ENCODE measurements at regions not wholly inside any gene's neighbourhood (a gene's known extent, or its start where the extent isn't known, plus 50 kb on each side); places are given as distances from the start of the nearest gene placed in this dataset.
"Not testable (repeated sequence)": the region's sequence is repeated elsewhere in the genome, so short reads cannot be mapped to it uniquely, and the experiment has no call there.

- FAIRE-seq (no peak), DNase-seq (ENCODE audit: insufficient read length) (no peak)
- TF ChIP-seq POLR2AphosphoS5 (IDR thresholded peaks at IDR 0.05; ENCODE audit: low read depth, low read length) (no peak), TAF1 (IDR thresholded peaks at IDR 0.05; ENCODE audit: borderline replicate concordance, low read depth, low read length) (no peak), POLR2A (IDR thresholded peaks at IDR 0.05; ENCODE audit: low read depth, low read length) (no peak)
These were observed 196.2 kb downstream of the SLCO4C1 start for GRCh38 chr5:102099766-102100331.

GRCh38 chr5:102099083-102099482, 197.0 kb downstream of the SLCO4C1 start:
- FAIRE-seq; DNase-seq (ENCODE audit: insufficient read length): not testable (repeated sequence)

GRCh38 chr5:102098606-102099005, 197.5 kb downstream of the SLCO4C1 start:
- DNase-seq (ENCODE audit: insufficient read length); FAIRE-seq: not testable (repeated sequence)

GRCh38 chr5:102090770-102091169, 205.3 kb downstream of the SLCO4C1 start:
- DNase-seq (ENCODE audit: insufficient read length), result no peak
- no peak for FAIRE-seq
- no peak for TF ChIP-seq POLR2A (IDR thresholded peaks at IDR 0.05; ENCODE audit: low read depth, low read length)
- TF ChIP-seq TAF1 (IDR thresholded peaks at IDR 0.05; ENCODE audit: borderline replicate concordance, low read depth, low read length), result no peak
- no peak for TF ChIP-seq POLR2AphosphoS5 (IDR thresholded peaks at IDR 0.05; ENCODE audit: low read depth, low read length)

GRCh38 chr5:102089883-102090282, 206.2 kb downstream of the SLCO4C1 start:
- FAIRE-seq, result no peak

GRCh38 chr5:102087906-102088305, 208.2 kb downstream of the SLCO4C1 start:
- DNase-seq (ENCODE audit: insufficient read length) (no peak), FAIRE-seq (no peak)
- TF ChIP-seq POLR2AphosphoS5 (IDR thresholded peaks at IDR 0.05; ENCODE audit: low read depth, low read length), result no peak

More at GRCh38 chr5:102089883-102090282, 206.2 kb downstream of the SLCO4C1 start:
- no peak for DNase-seq (ENCODE audit: insufficient read length)
- TF ChIP-seq POLR2A (IDR thresholded peaks at IDR 0.05; ENCODE audit: low read depth, low read length) (no peak), TAF1 (IDR thresholded peaks at IDR 0.05; ENCODE audit: borderline replicate concordance, low read depth, low read length) (no peak), POLR2AphosphoS5 (IDR thresholded peaks at IDR 0.05; ENCODE audit: low read depth, low read length) (no peak)

- DNase-seq (ENCODE audit: insufficient read length) (no peak), FAIRE-seq (no peak)
- no peak for TF ChIP-seq TAF1 (IDR thresholded peaks at IDR 0.05; ENCODE audit: borderline replicate concordance, low read depth, low read length)
- TF ChIP-seq POLR2A (IDR thresholded peaks at IDR 0.05; ENCODE audit: low read depth, low read length), result no peak
- no peak for TF ChIP-seq POLR2AphosphoS5 (IDR thresholded peaks at IDR 0.05; ENCODE audit: low read depth, low read length)
These were observed 215.8 kb downstream of the SLCO4C1 start for GRCh38 chr5:102080288-102080687.

- no peak for FAIRE-seq
- no peak for DNase-seq (ENCODE audit: insufficient read length)
- TF ChIP-seq POLR2AphosphoS5 (IDR thresholded peaks at IDR 0.05; ENCODE audit: low read depth, low read length) (no peak), TAF1 (IDR thresholded peaks at IDR 0.05; ENCODE audit: borderline replicate concordance, low read depth, low read length) (no peak), POLR2A (IDR thresholded peaks at IDR 0.05; ENCODE audit: low read depth, low read length) (no peak)
These were observed 218.2 kb downstream of the SLCO4C1 start for GRCh38 chr5:102077920-102078319.

- FAIRE-seq (no peak), DNase-seq (ENCODE audit: insufficient read length) (no peak)
- TF ChIP-seq POLR2AphosphoS5 (IDR thresholded peaks at IDR 0.05; ENCODE audit: low read depth, low read length) (no peak), TAF1 (IDR thresholded peaks at IDR 0.05; ENCODE audit: borderline replicate concordance, low read depth, low read length) (no peak), POLR2A (IDR thresholded peaks at IDR 0.05; ENCODE audit: low read depth, low read length) (no peak)
These were observed 226.1 kb downstream of the SLCO4C1 start for GRCh38 chr5:102069974-102070373.

GRCh38 chr5:102068870-102069269, 227.2 kb downstream of the SLCO4C1 start:
- no peak for FAIRE-seq
- no peak for DNase-seq (ENCODE audit: insufficient read length)
- no peak for TF ChIP-seq TAF1 (IDR thresholded peaks at IDR 0.05; ENCODE audit: borderline replicate concordance, low read depth, low read length)
- TF ChIP-seq POLR2AphosphoS5 (IDR thresholded peaks at IDR 0.05; ENCODE audit: low read depth, low read length), result no peak
- TF ChIP-seq POLR2A (IDR thresholded peaks at IDR 0.05; ENCODE audit: low read depth, low read length), result no peak

GRCh38 chr5:102049517-102049916, 246.6 kb downstream of the SLCO4C1 start:
- TF ChIP-seq TAF1 (IDR thresholded peaks at IDR 0.05; ENCODE audit: borderline replicate concordance, low read depth, low read length), result no peak
- no peak for TF ChIP-seq POLR2AphosphoS5 (IDR thresholded peaks at IDR 0.05; ENCODE audit: low read depth, low read length)
- no peak for TF ChIP-seq POLR2A (IDR thresholded peaks at IDR 0.05; ENCODE audit: low read depth, low read length)
- no peak for DNase-seq (ENCODE audit: insufficient read length)
- no peak for FAIRE-seq

GRCh38 chr5:102048940-102049339, 247.1 kb downstream of the SLCO4C1 start:
- FAIRE-seq (no peak), DNase-seq (ENCODE audit: insufficient read length) (no peak)
- TF ChIP-seq TAF1 (IDR thresholded peaks at IDR 0.05; ENCODE audit: borderline replicate concordance, low read depth, low read length) (no peak), POLR2AphosphoS5 (IDR thresholded peaks at IDR 0.05; ENCODE audit: low read depth, low read length) (no peak), POLR2A (IDR thresholded peaks at IDR 0.05; ENCODE audit: low read depth, low read length) (no peak)

GRCh38 chr5:102047073-102047472, 249.0 kb downstream of the SLCO4C1 start:
- FAIRE-seq; DNase-seq (ENCODE audit: insufficient read length): not testable (repeated sequence)
